GM19372 (cell line): ENCODE measurements at regions not wholly inside any gene's neighbourhood (a gene's known extent, or its start where the extent isn't known, plus 50 kb on each side); places are given as distances from the start of the nearest gene placed in this dataset.
"Not testable (repeated sequence)": the region's sequence is repeated elsewhere in the genome, so short reads cannot be mapped to it uniquely, and the experiment has no call there.

Source experiments
- ATAC-seq: cut with Tn5 transposase; IDR thresholded peaks from one replicate; pipeline ENCODE4 v1.9.1; 2021; ENCODE audit warnings: mild to moderate bottlenecking, low read depth, moderate library complexity; ENCODE audit not compliant: unreplicated experiment

DNA sequence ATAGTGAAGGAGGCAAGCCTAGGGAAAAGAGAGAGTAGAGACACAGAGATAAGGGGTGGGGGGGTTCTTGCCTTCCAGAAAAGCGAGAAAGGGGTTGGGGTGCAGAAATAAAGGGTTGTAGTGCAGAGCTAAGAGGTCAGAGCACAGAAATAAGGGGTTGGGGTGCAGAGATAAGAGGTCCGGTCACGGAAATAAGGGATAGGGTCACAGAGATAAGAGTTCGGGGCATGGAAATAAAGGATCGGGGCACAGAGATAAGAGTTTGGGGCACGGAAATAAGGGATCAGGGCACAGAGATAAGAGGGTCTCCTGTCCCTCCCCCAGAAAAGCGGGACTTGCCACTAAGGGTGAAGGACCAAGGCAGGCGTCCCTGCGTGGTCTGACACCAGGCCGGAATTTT is 222.0 kb downstream of the OTOP1 start:
- ATAC-seq: not testable (repeated sequence)

DNA sequence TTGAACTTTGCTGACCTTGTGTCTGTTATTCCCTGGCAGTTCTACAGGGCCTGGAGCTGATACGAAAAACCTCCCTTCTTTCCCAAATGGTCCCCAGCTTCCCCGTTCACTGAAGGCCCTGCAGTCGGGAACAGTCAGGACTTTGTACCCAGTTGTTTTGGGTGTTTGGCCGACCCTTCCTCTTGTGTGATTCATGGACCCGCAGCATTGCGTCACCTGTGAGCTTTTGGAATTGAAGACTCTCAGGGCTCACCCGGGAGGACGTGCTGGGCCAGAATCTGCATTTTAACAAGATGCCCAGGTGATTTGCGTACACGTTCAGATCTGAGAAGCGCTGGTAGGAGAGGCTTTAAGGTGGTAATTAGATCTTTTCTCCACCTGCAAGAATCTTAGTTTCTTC is 220.4 kb downstream of the OTOP1 start:
- not testable (repeated sequence) for ATAC-seq

GRCh38 chr4:4019071-4019470 is 207.7 kb downstream of the OTOP1 start:
- not testable (repeated sequence) for ATAC-seq

GRCh38 chr4:4021161-4021560 is 205.6 kb downstream of the OTOP1 start:
- not testable (repeated sequence) for ATAC-seq

- ATAC-seq: not testable (repeated sequence)
Measured at GRCh38 chr4:4026708-4027107, 200.0 kb downstream of the OTOP1 start.

DNA sequence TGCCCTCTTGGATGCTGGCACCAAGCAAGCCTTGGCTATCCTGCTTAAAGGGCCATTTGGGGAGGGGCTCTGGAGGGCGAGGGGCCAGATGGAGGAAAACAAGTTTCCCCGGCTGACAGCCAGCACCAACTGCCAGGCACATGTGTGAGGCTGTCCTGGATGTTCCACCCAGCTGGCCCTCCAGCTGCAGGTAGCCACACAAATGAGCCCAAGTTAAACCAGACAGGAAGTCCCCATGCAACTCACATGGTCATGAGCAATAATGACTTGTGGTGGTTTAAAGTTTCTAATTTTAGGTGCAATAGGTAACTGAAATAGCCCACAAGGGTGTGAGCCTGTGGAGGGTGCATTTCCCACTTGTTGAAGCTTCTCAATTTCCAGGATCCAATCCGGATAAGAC is 198.0 kb downstream of the OTOP1 start:
- not testable (repeated sequence) for ATAC-seq

DNA sequence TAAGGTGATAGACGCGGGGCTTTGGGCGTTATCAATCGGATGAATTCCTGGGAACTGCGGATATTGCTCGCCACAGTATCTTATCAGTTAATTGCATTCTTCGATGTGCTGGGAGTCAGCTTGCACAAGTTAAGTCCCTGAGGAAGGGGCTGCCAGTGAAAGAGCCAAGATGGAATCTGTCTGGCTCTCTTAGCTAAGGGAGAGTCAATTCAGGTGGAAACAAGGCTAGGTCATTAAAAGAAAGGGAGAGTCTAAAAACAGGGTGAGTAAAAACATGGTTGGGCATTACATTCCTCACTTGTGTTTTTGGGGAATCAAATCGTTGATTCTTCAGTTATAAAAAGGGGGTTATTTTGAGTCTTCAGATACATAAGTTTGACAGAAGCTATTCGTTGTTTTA is 196.2 kb downstream of the OTOP1 start:
- not testable (repeated sequence) for ATAC-seq

GRCh38 chr4:4031446-4032135 is 195.1 kb downstream of the OTOP1 start:
- ATAC-seq: not testable (repeated sequence)

GRCh38 chr4:4032364-4032763 is 194.4 kb downstream of the OTOP1 start:
- ATAC-seq: not testable (repeated sequence)

DNA sequence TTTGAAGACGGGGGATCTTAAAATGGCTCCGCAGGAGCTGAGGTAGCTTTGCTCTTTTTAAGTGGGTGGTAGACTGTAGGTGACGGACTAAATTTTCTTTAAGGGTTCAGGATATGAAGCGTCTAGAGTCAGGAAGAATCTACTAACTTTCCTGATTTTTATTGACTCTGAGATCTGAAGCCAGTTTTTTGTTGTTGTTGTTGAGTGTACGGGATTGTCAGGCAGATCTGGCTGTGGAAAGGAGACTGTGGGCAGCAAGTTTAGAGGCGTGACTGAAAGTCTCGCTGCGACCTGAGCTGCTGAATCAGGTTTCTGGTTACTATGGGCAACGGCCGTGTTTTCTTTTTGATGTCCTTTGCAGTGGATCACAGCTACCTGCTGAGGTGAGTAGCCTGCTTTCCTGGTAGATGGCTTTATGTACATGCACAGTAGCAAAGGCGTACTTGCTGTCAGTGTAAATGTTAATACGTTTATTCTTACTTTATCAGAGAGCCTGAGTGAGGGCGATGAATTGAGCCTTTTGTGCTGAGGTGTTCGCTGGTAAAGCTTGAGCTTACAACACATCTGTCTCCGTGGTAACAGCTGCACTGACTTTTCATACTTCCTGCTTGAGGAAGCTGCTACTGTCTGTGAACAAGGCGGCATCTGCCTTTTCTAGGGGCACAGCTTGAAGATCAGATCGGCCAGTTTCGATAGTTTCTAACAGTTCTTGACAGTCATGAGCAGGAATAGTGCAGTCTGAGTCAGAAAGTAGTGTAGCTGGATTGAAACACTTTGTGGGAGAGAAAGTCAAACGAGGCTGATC is 193.7 kb downstream of the OTOP1 start:
- not testable (repeated sequence) for ATAC-seq

DNA sequence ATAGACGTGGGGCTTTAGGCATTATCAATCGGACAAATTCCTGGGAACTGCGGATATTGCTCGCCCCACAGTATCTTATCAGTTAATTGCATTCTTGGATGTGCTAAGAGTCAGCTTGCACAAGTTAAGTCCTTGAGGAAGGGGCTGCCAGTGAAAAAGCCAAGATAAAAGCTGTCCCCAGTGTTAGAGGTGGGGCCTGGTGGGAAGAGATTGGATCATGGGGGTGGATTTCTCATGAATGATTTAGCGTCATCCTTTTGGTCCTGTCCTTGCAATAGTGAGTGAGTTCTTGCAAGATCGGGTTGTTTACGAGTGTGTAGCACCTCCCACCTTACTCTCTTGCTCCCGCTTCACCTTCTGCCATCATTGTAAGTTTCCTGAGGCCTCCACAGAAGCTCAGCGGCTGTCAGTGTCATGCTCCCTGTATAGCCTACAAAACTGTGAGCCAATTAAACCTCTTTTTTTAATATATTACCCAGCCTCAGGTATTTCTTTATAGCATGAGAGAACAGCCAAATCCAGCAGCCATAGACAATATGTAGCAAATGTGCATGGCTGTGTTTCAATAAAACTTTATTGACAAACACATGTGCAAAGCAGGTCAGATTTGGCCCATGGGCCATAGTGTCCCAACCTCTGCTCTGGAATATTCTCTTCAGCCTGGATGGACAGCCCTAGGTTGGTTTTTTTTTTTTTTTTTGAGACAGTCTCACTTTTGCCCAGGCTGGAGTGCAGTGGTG is 189.2 kb downstream of the OTOP1 start:
- ATAC-seq: not testable (repeated sequence)

GRCh38 chr4:4045823-4046222 is 180.9 kb downstream of the OTOP1 start:
- ATAC-seq: not testable (repeated sequence)

- ATAC-seq: not testable (repeated sequence)
Measured at GRCh38 chr4:4046686-4047085, 180.0 kb downstream of the OTOP1 start.

DNA sequence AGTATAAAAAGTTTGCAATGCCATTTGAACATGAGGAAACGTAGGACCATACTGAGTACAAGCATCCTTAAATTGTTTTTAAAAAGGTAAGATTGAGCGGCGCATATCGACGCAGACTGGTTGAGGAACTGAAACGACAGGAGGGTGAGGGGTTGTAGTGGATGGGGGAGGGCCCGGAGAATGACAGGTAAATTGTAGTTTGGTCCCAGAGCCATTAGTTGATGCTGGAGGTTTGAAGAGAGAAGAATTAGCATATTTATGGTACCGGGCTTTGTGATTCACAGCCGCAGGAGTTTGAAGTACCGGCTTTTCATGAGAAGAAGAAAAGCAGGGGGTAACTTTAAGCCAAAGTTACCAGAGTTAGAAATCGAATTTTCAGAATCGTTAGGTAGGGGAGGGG is 179.5 kb downstream of the OTOP1 start:
- ATAC-seq: not testable (repeated sequence)

GRCh38 chr4:4048227-4048626 is 178.5 kb downstream of the OTOP1 start:
- not testable (repeated sequence) for ATAC-seq

DNA sequence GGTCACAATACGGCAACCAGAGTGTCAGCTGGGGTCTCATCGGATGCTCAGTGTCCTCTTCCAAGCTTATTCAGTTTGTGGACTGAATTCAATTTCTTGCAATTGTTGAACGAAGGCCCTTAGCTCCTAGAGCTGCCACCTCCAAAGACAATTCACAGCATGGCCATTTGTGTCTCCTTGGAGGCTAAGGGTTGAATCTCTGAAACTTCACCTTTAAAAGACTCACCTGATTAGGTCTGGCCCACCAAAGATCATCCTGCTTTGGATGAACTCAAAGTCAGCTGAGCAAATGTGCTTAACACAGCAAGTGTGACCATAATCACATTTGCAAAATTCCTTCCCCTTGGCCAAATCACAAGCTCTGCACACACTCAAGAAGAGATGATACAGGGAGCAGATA is 175.9 kb downstream of the OTOP1 start:
- ATAC-seq: not testable (repeated sequence)

- not testable (repeated sequence) for ATAC-seq
Measured at GRCh38 chr4:4052933-4053332, 173.8 kb downstream of the OTOP1 start.

- ATAC-seq: not testable (repeated sequence)
Measured at GRCh38 chr4:4057226-4057625, 169.5 kb downstream of the OTOP1 start.

DNA sequence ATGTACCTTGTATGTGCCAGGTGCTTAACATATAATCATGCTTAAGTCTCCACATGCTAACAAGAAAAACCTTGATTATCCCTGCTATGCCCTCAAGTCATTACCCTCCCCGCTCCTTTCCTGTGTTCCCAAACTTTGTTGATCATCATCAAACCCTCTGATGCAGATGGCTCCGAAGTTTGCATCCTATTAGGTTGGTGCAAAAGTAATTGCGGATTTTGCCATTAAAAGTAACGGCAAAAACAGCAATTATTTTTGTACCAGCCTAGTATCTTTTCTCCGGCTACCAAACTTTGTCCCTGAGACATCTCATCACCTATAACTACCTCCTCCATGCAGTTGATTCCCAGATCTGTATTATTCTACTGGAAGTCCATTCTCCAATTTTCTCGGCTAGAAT is 142.6 kb downstream of the OTOP1 start:
- ATAC-seq: not testable (repeated sequence)

GRCh38 chr4:4089716-4090419 is 136.9 kb downstream of the OTOP1 start:
- ATAC-seq: not testable (repeated sequence)
